PC-3 (cell line): ENCODE measurements at regions not wholly inside any gene's neighbourhood (a gene's known extent, or its start where the extent isn't known, plus 50 kb on each side); places are given as distances from the start of the nearest gene placed in this dataset.

Experiments
- ATAC-seq: fragments of 200-7000 bp; cut with Tn5 transposase; 2 replicates; pipeline ENCODE4 v1.9.1; 2020; ENCODE audit warnings: mild to moderate bottlenecking, moderate library complexity
- BruUV-seq: library from RNA; stranded (reverse); fragments of 400-500 nt; replicated peaks from 2 replicates; lab custom pipeline; 2021; lab: Mats Ljungman, UMichigan
- CTCF ChIA-PET: fragments of 300-600 bp; sonication (Branson Sonifier 250); formaldehyde crosslinking; loops from one replicate; lab custom pipeline; 2022; ENCODE audit warnings: antibody characterized with exemption; lab: Charles Lee
- POLR2A ChIA-PET: fragments of 300-600 bp; sonication (Branson Sonifier 250); formaldehyde crosslinking; loops from one replicate; lab custom pipeline; 2022; ENCODE audit warnings: antibody characterized with exemption; ENCODE audit not compliant: unreplicated experiment; lab: Charles Lee
- DNase-seq: peaks from one replicate; pipeline ENCODE4 v3.0.0-alpha.2; 2015
- H2AFZ ChIP-seq: fragments of 300-600 bp; sonication (generic); 2 replicates; pipeline ENCODE4 v1.6.0; 2016; ENCODE audit warnings: antibody characterized with exemption, low read length
- H3F3A ChIP-seq: fragments of 300-600 bp; sonication (generic); one replicate; pipeline ENCODE4 v1.6.0; 2017; ENCODE audit warnings: antibody characterized with exemption, low read length, control low read depth, mild to moderate bottlenecking; ENCODE audit not compliant: unreplicated experiment
- H3K27ac ChIP-seq: fragments of 300-600 bp; sonication (generic); 2 replicates; pipeline ENCODE4 v1.5.1; 2016; ENCODE audit warnings: mild to moderate bottlenecking, low read length
- H3K27me3 ChIP-seq: fragments of 300-600 bp; sonication (generic); 2 replicates; pipeline ENCODE4 v1.6.1; 2016; ENCODE audit warnings: low read length, mixed read lengths
- H3K36me3 ChIP-seq: fragments of 300-600 bp; sonication (generic); 2 replicates; pipeline ENCODE4 v1.6.1; 2016; ENCODE audit warnings: low read depth, mixed run types, low read length, mixed read lengths
- H3K4me1 ChIP-seq: fragments of 300-600 bp; sonication (generic); 2 replicates; pipeline ENCODE4 v1.5.1; 2016; ENCODE audit warnings: low read length; ENCODE audit not compliant: insufficient read depth
- H3K4me2 ChIP-seq: fragments of 300-600 bp; sonication (generic); 2 replicates; pipeline ENCODE4 v1.6.0; 2016; ENCODE audit warnings: low read length
- H3K4me3 ChIP-seq: fragments of 300-600 bp; sonication (generic); 2 replicates; pipeline ENCODE4 v1.5.1; 2016; ENCODE audit warnings: mild to moderate bottlenecking, low read length, mixed read lengths
- H3K79me2 ChIP-seq: fragments of 300-600 bp; sonication (generic); 2 replicates; pipeline ENCODE4 v1.6.1; 2017; ENCODE audit warnings: low read length, mixed read lengths
- H3K9ac ChIP-seq: fragments of 300-600 bp; sonication (generic); 2 replicates; pipeline ENCODE4 v1.6.0; 2016; ENCODE audit warnings: mild to moderate bottlenecking, low read length
- H3K9me2 ChIP-seq: fragments of 300-600 bp; sonication (generic); replicated peaks from 2 replicates; pipeline ENCODE4 v1.6.1; 2016; ENCODE audit warnings: mixed run types, low read length, mixed read lengths
- H3K9me3 ChIP-seq: fragments of 300-600 bp; sonication (generic); 2 replicates; pipeline ENCODE4 v1.6.1; 2016; ENCODE audit warnings: low read length, mixed read lengths
- H4K20me1 ChIP-seq: fragments of 300-600 bp; sonication (generic); 2 replicates; pipeline ENCODE4 v1.6.1; 2016; ENCODE audit warnings: low read length, mixed read lengths
- CTCF ChIP-seq: fragments of 300-600 bp; sonication (generic); conservative IDR thresholded peaks from 2 replicates; pipeline ENCODE4 v1.5.1; 2017; ENCODE audit warnings: antibody characterized with exemption, low read depth, mild to moderate bottlenecking, low read length
- EZH2 ChIP-seq: fragments of 300-600 bp; sonication (generic); IDR thresholded peaks from one replicate; pipeline ENCODE4 v1.6.1; 2017; ENCODE audit warnings: antibody characterized with exemption, mild to moderate bottlenecking, low read length; ENCODE audit not compliant: unreplicated experiment
- EZH2phosphoT487 ChIP-seq: fragments of 300-600 bp; sonication (generic); IDR thresholded peaks from 2 replicates; pipeline ENCODE4 v1.6.1; 2018; ENCODE audit warnings: mild to moderate bottlenecking, antibody characterized with exemption, low read length, borderline replicate concordance
- intact Hi-C: fragments of 100-400 bp; cut with micrococcal nuclease; formaldehyde crosslinking; loops from 2 replicates; pipeline ENCODE4 v1.9.0; 2023

- no peak overlapping the region for H3K27ac ChIP-seq
- H3K4me3 ChIP-seq = no peak overlapping the region
- H3K36me3 ChIP-seq = no peaks in the 10 kb centered on the region
- H4K20me1 ChIP-seq = no peaks in the 10 kb centered on the region
- H3K9me2 ChIP-seq = no peaks in the 10 kb centered on the region
- H3F3A ChIP-seq = no peaks in the 10 kb centered on the region
- no peaks in the 10 kb centered on the region for H3K79me2 ChIP-seq
- no peak for ATAC-seq
- H3K9ac ChIP-seq = no peak overlapping the region
- DNase-seq = no peak
- H3K4me1 ChIP-seq = no peaks in the 10 kb centered on the region
- intact Hi-C loops = no loop called here
- no peaks in the 10 kb centered on the region for H3K9me3 ChIP-seq
- TF ChIP-seq CTCF = no peak
- TF ChIP-seq EZH2phosphoT487 = no peak
- TF ChIP-seq EZH2 = no peak
- ChIA-PET POLR2A (no interaction called here), CTCF (no interaction called here)
- H2AFZ ChIP-seq = no peak overlapping the region
- H3K4me2 ChIP-seq = no peak overlapping the region
- H3K27me3 ChIP-seq = no peaks in the 10 kb centered on the region
- BruUV-seq = no TSS peak
These were observed 138.6 kb downstream of the CAAP1 start for GRCh38 chr9:26753971-26754370.

GRCh38 chr9:26750162-26750561, 142.4 kb downstream of the CAAP1 start:
- no peak overlapping the region for H3K9ac ChIP-seq
- ATAC-seq (no peak), DNase-seq (no peak)
- no peak overlapping the region for H3K4me3 ChIP-seq
- intact Hi-C loops = no loop called here
- CTCF ChIA-PET = no interaction called here
- no peaks in the 10 kb centered on the region for H4K20me1 ChIP-seq
- POLR2A ChIA-PET = no interaction called here
- H2AFZ ChIP-seq = no peak overlapping the region
- H3K4me1 ChIP-seq = peaks cover 9% of the 10 kb centered on the region
- no peaks in the 10 kb centered on the region for H3K9me2 ChIP-seq
- H3K36me3 ChIP-seq = no peaks in the 10 kb centered on the region
- H3F3A ChIP-seq = no peaks in the 10 kb centered on the region
- BruUV-seq = no TSS peak
- H3K27me3 ChIP-seq = no peaks in the 10 kb centered on the region
- no peaks in the 10 kb centered on the region for H3K9me3 ChIP-seq
- H3K27ac ChIP-seq = no peak overlapping the region
- no peaks in the 10 kb centered on the region for H3K79me2 ChIP-seq
- no peak overlapping the region for H3K4me2 ChIP-seq
- no peak for TF ChIP-seq CTCF
- no peak for TF ChIP-seq EZH2phosphoT487
- no peak for TF ChIP-seq EZH2

GRCh38 chr9:26748449-26749058, 144.0 kb downstream of the CAAP1 start:
- Histone ChIP-seq H3K79me2 (no peaks in the 10 kb centered on the region), H3K4me2 (no peak overlapping the region), H3K9me2 (no peaks in the 10 kb centered on the region), H3K27ac (no peak overlapping the region), H3F3A (no peaks in the 10 kb centered on the region), H3K9me3 (no peaks in the 10 kb centered on the region), H3K4me3 (no peak overlapping the region), H3K4me1 (peaks cover 9% of the 10 kb centered on the region), H2AFZ (no peak overlapping the region), H3K27me3 (no peaks in the 10 kb centered on the region), H4K20me1 (no peaks in the 10 kb centered on the region), H3K36me3 (no peaks in the 10 kb centered on the region), H3K9ac (no peak overlapping the region)
- CTCF ChIA-PET = no interaction called here
- POLR2A ChIA-PET = no interaction called here
- intact Hi-C loops = loop anchor here (10.0 kb wide), 2 partner anchors 46 to 226 kb away; no protein-coding TSS in a partner anchor
- TF ChIP-seq EZH2 = no peak
- no peak for TF ChIP-seq CTCF
- TF ChIP-seq EZH2phosphoT487 = no peak
- no TSS peak for BruUV-seq
- no peak for DNase-seq
- ATAC-seq = no peak
